ENCODE measurements at regions not wholly inside any gene's neighbourhood (a gene's known extent, or its start where the extent isn't known, plus 50 kb on each side); places are given as distances from the start of the nearest gene placed in this dataset.
"Not testable (repeated sequence)": the region's sequence is repeated elsewhere in the genome, so short reads cannot be mapped to it uniquely, and the experiment has no call there.

DNA sequence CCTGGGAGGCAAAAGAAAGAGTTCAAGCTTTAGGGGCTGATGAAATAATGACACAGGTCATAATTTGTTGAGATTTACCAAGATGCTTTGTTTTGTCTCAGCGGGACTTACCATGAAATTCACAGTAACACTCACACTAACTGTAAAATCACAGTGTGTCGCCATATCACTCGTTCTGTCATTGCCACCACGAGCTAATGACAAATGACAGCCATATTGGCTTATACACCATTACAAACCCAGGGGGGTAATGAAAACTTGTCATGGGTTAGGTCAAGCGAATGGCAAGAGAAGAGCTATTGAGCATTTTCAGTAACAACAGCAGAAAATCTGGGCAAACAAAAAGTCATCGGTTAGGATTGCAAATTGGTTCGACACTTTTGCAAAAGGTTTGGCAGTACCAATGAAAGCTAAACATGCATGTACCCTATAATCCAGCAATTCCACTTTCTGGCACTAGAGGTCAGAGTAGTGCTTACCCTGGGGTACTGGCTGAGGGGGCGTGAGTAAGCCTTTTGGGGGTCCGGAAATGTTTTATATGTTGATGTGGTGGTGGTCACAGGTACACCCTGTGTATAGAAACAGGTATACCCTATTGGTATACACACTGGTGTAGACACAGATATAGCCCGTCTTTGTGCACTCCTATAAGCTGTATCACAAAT is 83.9 kb upstream of the RAI2 start:
- Mint-ChIP-seq H3K4me3 (no peak overlapping the region), H3K9me3 (peaks cover 2% of the 10 kb centered on the region), H3K27me3 (ENCODE audit: low read depth) (no peaks in the 10 kb centered on the region), H3K4me1 (no peaks in the 10 kb centered on the region), H3K36me3 (ENCODE audit: low read depth) (peaks cover 2% of the 10 kb centered on the region), H3K27ac (ENCODE audit: unreplicated experiment) (no peak overlapping the region)
- peak; percentile 6 for DNase-seq (ENCODE audit: low read depth, low spot score)
- TF ChIP-seq, protein P1, sequence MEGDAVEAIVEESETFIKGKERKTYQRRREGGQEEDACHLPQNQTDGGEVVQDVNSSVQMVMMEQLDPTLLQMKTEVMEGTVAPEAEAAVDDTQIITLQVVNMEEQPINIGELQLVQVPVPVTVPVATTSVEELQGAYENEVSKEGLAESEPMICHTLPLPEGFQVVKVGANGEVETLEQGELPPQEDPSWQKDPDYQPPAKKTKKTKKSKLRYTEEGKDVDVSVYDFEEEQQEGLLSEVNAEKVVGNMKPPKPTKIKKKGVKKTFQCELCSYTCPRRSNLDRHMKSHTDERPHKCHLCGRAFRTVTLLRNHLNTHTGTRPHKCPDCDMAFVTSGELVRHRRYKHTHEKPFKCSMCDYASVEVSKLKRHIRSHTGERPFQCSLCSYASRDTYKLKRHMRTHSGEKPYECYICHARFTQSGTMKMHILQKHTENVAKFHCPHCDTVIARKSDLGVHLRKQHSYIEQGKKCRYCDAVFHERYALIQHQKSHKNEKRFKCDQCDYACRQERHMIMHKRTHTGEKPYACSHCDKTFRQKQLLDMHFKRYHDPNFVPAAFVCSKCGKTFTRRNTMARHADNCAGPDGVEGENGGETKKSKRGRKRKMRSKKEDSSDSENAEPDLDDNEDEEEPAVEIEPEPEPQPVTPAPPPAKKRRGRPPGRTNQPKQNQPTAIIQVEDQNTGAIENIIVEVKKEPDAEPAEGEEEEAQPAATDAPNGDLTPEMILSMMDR (conservative IDR thresholded peaks at IDR 0.05) = peak; percentile 60

DNA sequence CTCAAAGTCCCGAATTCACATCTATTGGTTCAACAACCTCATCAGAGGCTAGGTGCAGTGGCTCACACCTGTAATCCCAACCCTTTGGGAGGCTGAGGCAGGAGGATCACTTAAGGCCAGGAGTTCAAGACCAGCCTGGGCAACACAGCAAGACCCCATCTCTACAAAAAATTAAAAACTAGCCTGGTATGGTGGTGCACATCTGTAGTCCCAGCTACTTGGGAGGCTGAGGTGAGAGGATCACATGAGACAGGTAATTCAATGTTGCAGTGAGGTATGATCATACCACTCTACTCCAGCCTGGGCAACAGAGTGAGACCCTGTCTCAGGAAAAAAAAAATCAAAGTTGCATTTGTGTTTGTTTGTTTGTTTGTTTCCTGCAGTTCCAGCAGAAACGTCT is 80.1 kb upstream of the RAI2 start:
- not testable (repeated sequence) for H3K36me3 Mint-ChIP-seq (ENCODE audit: low read depth); H3K9me3 Mint-ChIP-seq; H3K27ac Mint-ChIP-seq (ENCODE audit: unreplicated experiment); DNase-seq (ENCODE audit: low read depth, low spot score); H3K27me3 Mint-ChIP-seq (ENCODE audit: low read depth); H3K4me3 Mint-ChIP-seq; H3K4me1 Mint-ChIP-seq

DNA sequence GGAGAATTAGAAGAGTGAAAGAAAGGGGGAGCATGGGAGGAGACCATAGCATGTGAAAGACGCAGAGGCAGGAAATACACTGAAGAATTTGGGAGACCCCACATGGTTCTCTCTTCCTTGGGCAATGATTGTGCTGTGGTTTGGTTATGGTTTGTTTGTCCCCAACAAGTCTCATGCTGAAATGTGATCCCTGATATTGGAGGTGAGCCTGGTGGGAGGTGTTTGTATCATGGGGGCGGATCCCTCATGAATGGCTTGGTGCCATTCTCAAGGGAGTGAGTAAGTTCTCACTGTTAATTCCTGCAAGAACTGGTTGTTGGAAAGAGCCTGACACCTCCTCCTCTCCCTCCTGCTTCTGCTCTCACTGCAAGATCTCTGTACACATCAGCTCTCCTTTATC is 78.6 kb upstream of the RAI2 start:
- Mint-ChIP-seq H3K4me3 (no peak overlapping the region), H3K27me3 (ENCODE audit: low read depth) (no peaks in the 10 kb centered on the region), H3K36me3 (ENCODE audit: low read depth) (peaks cover 8% of the 10 kb centered on the region), H3K27ac (ENCODE audit: unreplicated experiment) (peak overlapping the region; percentile 15), H3K9me3 (peaks cover 9% of the 10 kb centered on the region), H3K4me1 (no peaks in the 10 kb centered on the region)
- DNase-seq (ENCODE audit: low read depth, low spot score) = no peak
- TF ChIP-seq, protein P1 (conservative IDR thresholded peaks at IDR 0.05) = no peak

DNA sequence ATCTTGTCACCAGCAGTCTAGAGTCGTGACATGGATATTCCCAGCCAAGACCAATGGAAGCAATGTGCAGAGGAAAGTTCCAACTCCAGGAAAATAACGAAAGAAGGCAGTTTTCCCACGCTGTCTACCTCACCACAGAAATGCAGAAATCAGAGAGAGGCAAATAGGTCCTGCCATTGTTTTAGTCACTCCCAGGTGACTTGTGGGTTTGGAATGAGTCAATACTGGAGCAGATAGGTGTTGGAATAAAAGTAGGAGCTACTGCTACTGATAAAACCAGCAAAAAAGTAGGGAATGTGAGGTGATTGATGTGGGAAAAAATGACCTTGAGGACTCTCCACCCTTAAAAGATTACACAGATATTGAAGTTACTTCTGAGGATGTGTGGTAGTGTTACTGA is 72.8 kb upstream of the RAI2 start:
- DNase-seq (ENCODE audit: low read depth, low spot score) = no peak
- Mint-ChIP-seq H3K4me3 (no peak overlapping the region), H3K27ac (ENCODE audit: unreplicated experiment) (no peak overlapping the region), H3K27me3 (ENCODE audit: low read depth) (no peaks in the 10 kb centered on the region), H3K36me3 (ENCODE audit: low read depth) (peaks cover 8% of the 10 kb centered on the region), H3K9me3 (peaks cover 9% of the 10 kb centered on the region), H3K4me1 (no peaks in the 10 kb centered on the region)
- TF ChIP-seq, protein P1 (conservative IDR thresholded peaks at IDR 0.05) = no peak

DNA sequence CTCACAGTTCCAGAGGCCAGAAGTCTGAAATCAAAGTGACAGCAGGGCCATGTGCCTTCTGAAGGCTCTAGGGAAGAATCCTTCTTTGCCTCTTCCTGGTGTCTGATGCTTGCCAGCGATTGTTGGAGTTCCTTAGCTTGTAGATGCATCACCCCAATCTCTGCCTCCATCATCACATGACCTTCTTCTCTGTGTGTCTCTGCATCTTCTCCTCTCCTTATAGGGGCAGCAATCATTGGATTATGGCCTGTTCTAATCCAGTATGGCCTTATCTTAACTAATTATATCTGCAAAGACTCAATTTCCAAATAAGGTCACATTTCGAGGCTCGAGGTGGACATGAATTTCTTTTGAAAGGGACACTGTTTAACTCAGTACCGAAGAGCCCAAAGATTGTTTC is 71.7 kb upstream of the RAI2 start:
- peaks cover 7% of the 10 kb centered on the region for H3K9me3 Mint-ChIP-seq

DNA sequence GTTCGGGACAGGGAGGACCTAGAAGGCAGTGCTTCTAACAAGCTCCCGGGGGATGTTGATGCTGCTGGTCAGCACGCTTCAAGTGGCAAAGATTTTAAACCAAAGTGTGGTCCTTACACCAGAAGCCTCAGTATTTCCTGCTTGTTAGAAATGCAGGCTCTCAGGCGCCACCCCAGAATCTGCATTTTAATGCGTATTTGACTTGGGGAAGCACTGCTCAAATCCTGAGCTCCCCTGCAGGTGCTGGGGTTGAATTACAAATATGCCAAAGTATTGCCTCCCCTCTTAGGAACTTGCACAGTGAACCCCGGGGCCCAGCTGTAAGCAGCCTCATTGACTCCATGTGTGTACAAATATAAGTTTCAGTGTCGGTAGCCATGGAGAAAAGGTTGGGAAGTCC is 70.8 kb upstream of the RAI2 start:
- Mint-ChIP-seq H3K4me1 (no peaks in the 10 kb centered on the region), H3K27me3 (ENCODE audit: low read depth) (no peaks in the 10 kb centered on the region), H3K9me3 (peaks cover under 1% of the 10 kb centered on the region), H3K36me3 (ENCODE audit: low read depth) (peaks cover under 1% of the 10 kb centered on the region), H3K4me3 (no peak overlapping the region), H3K27ac (ENCODE audit: unreplicated experiment) (no peak overlapping the region)
- no peak for DNase-seq (ENCODE audit: low read depth, low spot score)
- TF ChIP-seq, protein P1 (conservative IDR thresholded peaks at IDR 0.05) = no peak

More for the DNA sequence above, 71.7 kb upstream of the RAI2 start:
- DNase-seq (ENCODE audit: low read depth, low spot score) = no peak
- H3K4me1 Mint-ChIP-seq = no peaks in the 10 kb centered on the region
- no peaks in the 10 kb centered on the region for H3K27me3 Mint-ChIP-seq (ENCODE audit: low read depth)
- no peak overlapping the region for H3K27ac Mint-ChIP-seq (ENCODE audit: unreplicated experiment)
- H3K36me3 Mint-ChIP-seq (ENCODE audit: low read depth) = peaks cover 8% of the 10 kb centered on the region
- H3K4me3 Mint-ChIP-seq = no peak overlapping the region
- TF ChIP-seq, protein P1 (conservative IDR thresholded peaks at IDR 0.05) = no peak

Data from neural crest cell (in vitro differentiated cells).